Colonic mucosa (tissue), 4 donors: ENCODE measurements at regions not wholly inside any gene's neighbourhood (a gene's known extent, or its start where the extent isn't known, plus 50 kb on each side); places are given as distances from the start of the nearest gene placed in this dataset.

Experiments used
- DNase-seq: peaks from one replicate; pipeline ENCODE4 v3.0.0-alpha.2; 2020
- H3K27ac ChIP-seq: fragments of 200-600 bp; one replicate; pipeline ENCODE4 v1.8.0; 2021
- H3K27me3 ChIP-seq: fragments of 200-600 bp; one replicate; pipeline ENCODE4 v1.8.0; 2021
- H3K36me3 ChIP-seq: fragments of 200-600 bp; one replicate; pipeline ENCODE4 v1.8.0; 2021
- H3K4me1 ChIP-seq: fragments of 200-600 bp; one replicate; pipeline ENCODE4 v1.8.0; 2021; ENCODE audit warnings: mild to moderate bottlenecking
- H3K4me3 ChIP-seq: fragments of 200-600 bp; one replicate; pipeline ENCODE4 v1.8.0; 2021
- H3K9ac ChIP-seq, 2 donors: one replicate each; pipeline ENCODE4 v1.7.0; 2013; ENCODE audit warnings: control low read depth in 2 of 2, low read depth in 2 of 2, low read length in 2 of 2
- H3K9me3 ChIP-seq: fragments of 200-600 bp; one replicate; pipeline ENCODE4 v1.8.0; 2021
- intact Hi-C: fragments of 100-400 bp; cut with DNase I; formaldehyde crosslinking; loops from one replicate; pipeline ENCODE4 v1.14.1; 2022
- TF ChIP-seq, protein P1 (sequence below): fragments of 200-600 bp; IDR thresholded peaks from one replicate; pipeline ENCODE4 v1.8.0; 2022; ENCODE audit warnings: antibody characterized with exemption, mild to moderate bottlenecking
- donor health status: healthy.
- donor health status: DM: no; HTN: no; CAD: no.
- donor health status: DM: no; HTN: no; CAD: no.

DNA sequence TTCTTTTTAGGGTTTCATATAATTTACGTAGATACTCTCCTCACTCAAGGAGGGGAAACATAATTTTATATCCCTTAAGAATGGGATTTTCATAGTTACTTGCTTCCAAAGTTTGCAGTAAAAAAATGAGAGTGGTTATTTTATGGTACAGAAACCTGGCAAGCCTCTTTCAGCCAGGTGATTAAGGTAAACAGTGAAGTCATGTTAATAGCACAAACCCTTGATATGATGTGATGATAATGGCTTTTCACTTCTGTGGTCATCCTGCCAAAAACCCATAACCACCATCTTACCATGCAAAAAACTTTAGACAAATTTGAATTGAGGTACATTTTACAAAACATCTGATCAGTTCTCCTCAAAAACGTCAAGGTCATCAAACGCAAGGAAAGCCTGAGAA lies 517.8 kb downstream of the SLITRK5 start:
- no peak overlapping the region for H3K9ac ChIP-seq
- TF ChIP-seq, protein P1, sequence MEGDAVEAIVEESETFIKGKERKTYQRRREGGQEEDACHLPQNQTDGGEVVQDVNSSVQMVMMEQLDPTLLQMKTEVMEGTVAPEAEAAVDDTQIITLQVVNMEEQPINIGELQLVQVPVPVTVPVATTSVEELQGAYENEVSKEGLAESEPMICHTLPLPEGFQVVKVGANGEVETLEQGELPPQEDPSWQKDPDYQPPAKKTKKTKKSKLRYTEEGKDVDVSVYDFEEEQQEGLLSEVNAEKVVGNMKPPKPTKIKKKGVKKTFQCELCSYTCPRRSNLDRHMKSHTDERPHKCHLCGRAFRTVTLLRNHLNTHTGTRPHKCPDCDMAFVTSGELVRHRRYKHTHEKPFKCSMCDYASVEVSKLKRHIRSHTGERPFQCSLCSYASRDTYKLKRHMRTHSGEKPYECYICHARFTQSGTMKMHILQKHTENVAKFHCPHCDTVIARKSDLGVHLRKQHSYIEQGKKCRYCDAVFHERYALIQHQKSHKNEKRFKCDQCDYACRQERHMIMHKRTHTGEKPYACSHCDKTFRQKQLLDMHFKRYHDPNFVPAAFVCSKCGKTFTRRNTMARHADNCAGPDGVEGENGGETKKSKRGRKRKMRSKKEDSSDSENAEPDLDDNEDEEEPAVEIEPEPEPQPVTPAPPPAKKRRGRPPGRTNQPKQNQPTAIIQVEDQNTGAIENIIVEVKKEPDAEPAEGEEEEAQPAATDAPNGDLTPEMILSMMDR = no peak
- H3K36me3 ChIP-seq = no peaks in the 10 kb centered on the region
- no peak overlapping the region for H3K27ac ChIP-seq
- H3K4me1 ChIP-seq = no peaks in the 10 kb centered on the region
- DNase-seq = no peak
- no peak overlapping the region for H3K4me3 ChIP-seq
- intact Hi-C loops = no loop called here
- no peaks in the 10 kb centered on the region for H3K27me3 ChIP-seq
- no peaks in the 10 kb centered on the region for H3K9me3 ChIP-seq

DNA sequence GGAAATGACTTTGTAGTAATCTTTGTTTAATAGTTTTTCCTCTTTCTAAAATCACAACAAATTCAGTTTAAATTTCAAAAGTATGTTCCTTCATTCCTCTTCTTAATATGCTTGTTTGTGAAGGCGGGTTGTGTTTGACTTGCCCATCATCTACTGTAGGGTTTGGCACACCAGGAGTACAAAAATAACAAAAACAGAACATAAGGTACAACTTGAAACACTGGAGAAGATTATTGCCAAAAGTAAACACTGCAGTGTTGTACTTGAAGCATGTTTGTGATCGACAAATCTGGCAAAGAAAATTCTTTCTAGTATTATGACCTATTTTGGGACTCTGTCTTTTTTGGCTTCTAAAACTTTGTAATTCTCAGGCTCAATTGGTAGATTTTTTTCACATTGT lies 518.6 kb downstream of the SLITRK5 start:
- Histone ChIP-seq H3K9ac (no peak overlapping the region), H3K9me3 (no peaks in the 10 kb centered on the region), H3K4me3 (no peak overlapping the region), H3K4me1 (no peaks in the 10 kb centered on the region), H3K27ac (no peak overlapping the region), H3K27me3 (no peaks in the 10 kb centered on the region), H3K36me3 (no peaks in the 10 kb centered on the region)
- TF ChIP-seq, protein P1 = no peak
- intact Hi-C loops = no loop called here
- DNase-seq = no peak

DNA sequence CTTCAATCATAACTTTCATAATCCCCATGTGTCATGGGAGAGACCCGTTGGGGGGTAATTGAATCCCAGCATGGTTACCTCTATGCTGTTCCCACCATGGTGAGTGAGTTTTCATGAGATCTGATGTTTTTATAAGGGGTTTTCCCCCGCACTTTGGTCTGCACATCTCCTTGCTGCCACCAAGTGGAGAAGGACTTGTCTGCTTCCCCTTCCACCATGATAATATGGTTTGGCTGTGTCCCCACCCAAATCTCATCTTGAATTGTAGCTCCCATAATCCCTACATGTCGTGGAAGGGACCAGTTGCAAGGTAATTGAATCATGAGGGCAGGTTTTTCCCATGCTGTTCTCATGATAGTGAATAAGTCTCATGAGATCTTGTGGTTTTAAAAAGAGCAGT lies 524.9 kb downstream of the SLITRK5 start:
- Histone ChIP-seq H3K4me3 (no peak overlapping the region), H3K4me1 (no peaks in the 10 kb centered on the region), H3K9ac (no peak overlapping the region), H3K27ac (no peak overlapping the region), H3K36me3 (no peaks in the 10 kb centered on the region), H3K27me3 (no peaks in the 10 kb centered on the region), H3K9me3 (no peaks in the 10 kb centered on the region)
- intact Hi-C loops = no loop called here
- TF ChIP-seq, protein P1 = no peak
- no peak for DNase-seq

DNA sequence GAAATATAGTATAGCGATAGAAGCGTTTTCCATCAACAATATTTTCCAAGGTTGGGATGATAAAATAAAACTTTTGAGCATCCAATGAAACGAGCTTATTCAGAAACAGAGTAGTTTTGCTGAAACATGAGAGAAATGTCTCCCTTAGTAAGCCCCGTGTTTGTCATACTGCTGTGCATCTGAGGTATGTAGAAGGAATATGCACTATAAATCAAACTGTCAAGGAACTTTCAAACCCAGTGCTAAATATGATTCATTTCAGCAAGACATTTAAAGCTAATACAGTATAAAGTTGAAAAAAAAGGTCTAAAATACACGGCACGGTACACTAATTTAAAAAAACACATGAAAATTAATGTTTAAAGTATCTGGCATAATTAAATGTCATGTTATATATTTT lies 546.2 kb downstream of the SLITRK5 start:
- Histone ChIP-seq H3K27me3 (no peaks in the 10 kb centered on the region), H3K27ac (no peak overlapping the region), H3K9ac (no peak overlapping the region), H3K4me3 (no peak overlapping the region), H3K36me3 (no peaks in the 10 kb centered on the region), H3K9me3 (no peaks in the 10 kb centered on the region), H3K4me1 (no peaks in the 10 kb centered on the region)
- DNase-seq = no peak
- intact Hi-C loops = no loop called here
- TF ChIP-seq, protein P1 = no peak

DNA sequence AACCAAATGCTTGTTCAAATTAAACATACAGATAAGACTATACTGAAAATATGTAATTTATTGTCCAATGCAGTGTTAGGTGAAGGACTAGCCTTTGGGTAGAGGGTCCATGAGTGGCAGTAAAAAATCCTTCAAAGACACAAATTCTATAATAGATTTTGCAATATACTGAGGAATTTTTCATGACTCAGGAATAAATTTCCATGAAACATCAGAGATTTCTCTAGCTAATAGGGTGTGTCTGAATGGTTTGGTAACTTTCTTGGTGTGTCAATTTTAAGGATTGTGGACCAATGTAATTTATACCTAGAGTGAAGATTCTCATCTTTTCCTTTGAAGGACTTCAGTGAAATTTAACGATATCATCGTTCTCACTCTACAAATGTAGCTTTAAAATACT lies 546.7 kb downstream of the SLITRK5 start:
- intact Hi-C loops = no loop called here
- H3K27ac ChIP-seq = no peak overlapping the region
- no peaks in the 10 kb centered on the region for H3K27me3 ChIP-seq
- H3K36me3 ChIP-seq = no peaks in the 10 kb centered on the region
- H3K9ac ChIP-seq = no peak overlapping the region
- DNase-seq = no peak
- no peaks in the 10 kb centered on the region for H3K4me1 ChIP-seq
- H3K9me3 ChIP-seq = no peaks in the 10 kb centered on the region
- no peak overlapping the region for H3K4me3 ChIP-seq
- TF ChIP-seq, protein P1 = no peak

DNA sequence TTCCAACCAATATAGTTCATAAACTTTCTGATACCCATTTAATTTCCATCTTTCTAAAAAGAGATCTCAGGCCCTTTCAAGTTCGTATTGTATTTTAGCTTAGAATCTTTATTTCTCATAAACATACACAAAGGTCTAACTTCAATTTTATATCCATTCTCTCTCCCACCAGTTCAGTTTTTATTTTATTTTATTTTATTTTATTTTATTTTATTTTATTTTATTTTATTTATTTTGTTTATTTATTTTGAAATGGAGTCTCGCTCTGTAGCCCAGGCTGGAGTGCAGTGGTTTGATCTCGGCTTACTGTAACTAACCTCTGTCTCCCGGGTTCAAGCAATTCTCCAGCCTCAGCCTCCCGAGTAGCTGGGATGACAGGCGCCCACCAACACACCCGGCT lies 552.8 kb downstream of the SLITRK5 start:
- Histone ChIP-seq H3K9ac (no peak overlapping the region), H3K4me3 (no peak overlapping the region), H3K9me3 (no peaks in the 10 kb centered on the region), H3K27me3 (no peaks in the 10 kb centered on the region), H3K27ac (no peak overlapping the region), H3K36me3 (no peaks in the 10 kb centered on the region), H3K4me1 (no peaks in the 10 kb centered on the region)
- TF ChIP-seq, protein P1 = no peak
- intact Hi-C loops = no loop called here
- DNase-seq = no peak
